SK-N-SH treated with all-trans-retinoic acid at 6 μM for 48 hours (cell line): ENCODE measurements at regions not wholly inside any gene's neighbourhood (a gene's known extent, or its start where the extent isn't known, plus 50 kb on each side); places are given as distances from the start of the nearest gene placed in this dataset.

Experiments used
- ATAC-seq: fragments of 200-7000 bp; cut with Tn5 transposase; 3 replicates; pipeline ENCODE4 v1.9.1; 2020; ENCODE audit warnings: mild to moderate bottlenecking, moderate library complexity
- ARNTL ChIP-seq: fragments of 450-650 bp; formaldehyde crosslinking; IDR thresholded peaks from 2 replicates; pipeline ENCODE4 v1.5.0; 2020; ENCODE audit warnings: low read depth, mild to moderate bottlenecking, moderate library complexity, borderline replicate concordance
- CREB5 ChIP-seq: fragments of 250-450 bp; sonication (Bioruptor Pico); IDR thresholded peaks from 2 replicates; pipeline ENCODE4 v1.5.1; 2020; ENCODE audit warnings: low read depth, mild to moderate bottlenecking, moderate library complexity
- CSDC2 ChIP-seq: fragments of 250-450 bp; sonication (Bioruptor Pico); IDR thresholded peaks from 2 replicates; pipeline ENCODE4 v1.5.0; 2020; ENCODE audit warnings: mild to moderate bottlenecking, moderate library complexity
- CSRNP3 ChIP-seq: fragments of 250-450 bp; sonication (Bioruptor Pico); IDR thresholded peaks from 2 replicates; pipeline ENCODE4 v1.5.1; 2021; ENCODE audit warnings: mild to moderate bottlenecking, moderate library complexity
- ESRRG ChIP-seq: fragments of 250-450 bp; sonication (Bioruptor Pico); IDR thresholded peaks from 2 replicates; pipeline ENCODE4 v1.6.1; 2021; ENCODE audit warnings: mild to moderate bottlenecking
- GLIS3 ChIP-seq: fragments of 250-450 bp; sonication (Bioruptor Pico); IDR thresholded peaks from 2 replicates; pipeline ENCODE4 v1.5.0; 2020; ENCODE audit warnings: mild to moderate bottlenecking, moderate library complexity
- ISL1 ChIP-seq: fragments of 250-450 bp; sonication (Bioruptor Pico); IDR thresholded peaks from 2 replicates; pipeline ENCODE4 v2.1.2; 2022; ENCODE audit warnings: mild to moderate bottlenecking, moderate library complexity
- OSR1 ChIP-seq: fragments of 250-450 bp; sonication (Bioruptor Pico); IDR thresholded peaks from 2 replicates; pipeline ENCODE4 v1.8.0; 2022; ENCODE audit warnings: moderate library complexity, mild to moderate bottlenecking, inconsistent platforms
- PATZ1 ChIP-seq: fragments of 250-450 bp; sonication (Bioruptor Pico); IDR thresholded peaks from 2 replicates; pipeline ENCODE4 v1.8.0; 2020; ENCODE audit warnings: mild to moderate bottlenecking, moderate library complexity, borderline replicate concordance
- POU6F1 ChIP-seq: fragments of 250-450 bp; sonication (Bioruptor Pico); IDR thresholded peaks from 2 replicates; pipeline ENCODE4 v1.8.0; 2021; ENCODE audit warnings: low read depth, mild to moderate bottlenecking, moderate library complexity, borderline replicate concordance
- RARB ChIP-seq: fragments of 250-450 bp; sonication (Bioruptor Pico); IDR thresholded peaks from 2 replicates; pipeline ENCODE4 v1.8.0; 2021; ENCODE audit warnings: mild to moderate bottlenecking, moderate library complexity
- SNAI2 ChIP-seq: fragments of 250-450 bp; sonication (Bioruptor Pico); IDR thresholded peaks from 2 replicates; pipeline ENCODE4 v1.5.0; 2020; ENCODE audit warnings: mild to moderate bottlenecking, moderate library complexity
- TCF4 ChIP-seq: fragments of 250-450 bp; sonication (Bioruptor Pico); IDR thresholded peaks from 2 replicates; pipeline ENCODE4 v1.8.0; 2021; ENCODE audit warnings: mild to moderate bottlenecking, moderate library complexity, borderline replicate concordance
- TOX ChIP-seq: fragments of 250-450 bp; sonication (Bioruptor Pico); IDR thresholded peaks from 2 replicates; pipeline ENCODE4 v1.8.0; 2021; ENCODE audit warnings: mild to moderate bottlenecking, moderate library complexity, borderline replicate concordance
- ZC3H10 ChIP-seq: fragments of 250-450 bp; sonication (Bioruptor Pico); IDR thresholded peaks from 2 replicates; pipeline ENCODE4 v1.5.1; 2021; ENCODE audit warnings: mild to moderate bottlenecking, moderate library complexity
- ZFP3 ChIP-seq: fragments of 250-450 bp; sonication (Bioruptor Pico); IDR thresholded peaks from 2 replicates; pipeline ENCODE4 v1.5.0; 2020; ENCODE audit warnings: mild to moderate bottlenecking, moderate library complexity
- ZFP30 ChIP-seq: fragments of 450-650 bp; formaldehyde crosslinking; IDR thresholded peaks from 2 replicates; pipeline ENCODE4 v1.5.0; 2022; ENCODE audit warnings: mild to moderate bottlenecking, moderate library complexity
- ZNF565 ChIP-seq: fragments of 450-650 bp; formaldehyde crosslinking; conservative IDR thresholded peaks from 2 replicates; pipeline ENCODE4 v1.5.0; 2020; ENCODE audit warnings: low read depth, mild to moderate bottlenecking, moderate library complexity
- ZNF70 ChIP-seq: fragments of 450-650 bp; formaldehyde crosslinking; IDR thresholded peaks from 2 replicates; pipeline ENCODE4 v1.5.0; 2020; ENCODE audit warnings: mild to moderate bottlenecking, moderate library complexity
- ZNF8 ChIP-seq: fragments of 450-650 bp; formaldehyde crosslinking; IDR thresholded peaks from 2 replicates; pipeline ENCODE4 v1.5.0; 2020; ENCODE audit warnings: mild to moderate bottlenecking, moderate library complexity

- no peak for ATAC-seq
- TF ChIP-seq CSDC2 (CRISPR knock-in tag) (no peak), TCF4 (CRISPR knock-in tag) (no peak), CREB5 (CRISPR knock-in tag) (no peak), RARB (no peak)
Observed at GRCh38 chr2:109070290-109070689, 58.7 kb upstream of the SH3RF3 start.

GRCh38 chr2:109069331-109070194 is 59.4 kb upstream of the SH3RF3 start:
- TF ChIP-seq TOX (no peak), OSR1 (no peak), ISL1 (CRISPR knock-in tag) (no peak)
- TF ChIP-seq, all 23 proteins: peak for 0
- no peak for ATAC-seq

- no peak for ATAC-seq
- TF ChIP-seq GLIS3 (CRISPR knock-in tag) (no peak), ISL1 (CRISPR knock-in tag) (no peak), CREB5 (CRISPR knock-in tag) (no peak), TOX (no peak), CSRNP3 (no peak), SNAI2 (CRISPR knock-in tag) (no peak), ESRRG (CRISPR knock-in tag) (no peak), POU6F1 (no peak), ZFP3 (CRISPR knock-in tag) (no peak), ZC3H10 (CRISPR knock-in tag) (no peak), ZNF8 (CRISPR knock-in tag) (no peak), ZFP30 (CRISPR knock-in tag) (no peak), ZNF565 (no peak), ZNF70 (CRISPR knock-in tag) (no peak)
Observed at GRCh38 chr2:109068811-109069210, 60.2 kb upstream of the SH3RF3 start.

GRCh38 chr2:109067631-109068125 is 61.3 kb upstream of the SH3RF3 start:
- no peak for TF ChIP-seq ARNTL (CRISPR knock-in tag)
- TF ChIP-seq PATZ1 (CRISPR knock-in tag): no peak
- no peak for TF ChIP-seq RARB
- TF ChIP-seq, all 23 proteins: peak for 0

More at GRCh38 chr2:109067631-109068125, 61.3 kb upstream of the SH3RF3 start:
- ATAC-seq: no peak
